OCI-LY3 (cell line): ENCODE measurements at regions not wholly inside any gene's neighbourhood (a gene's known extent, or its start where the extent isn't known, plus 50 kb on each side); places are given as distances from the start of the nearest gene placed in this dataset.
"Not testable (repeated sequence)": the region's sequence is repeated elsewhere in the genome, so short reads cannot be mapped to it uniquely, and the experiment has no call there.

Experiments
- H2AFZ ChIP-seq: fragments of 200-600, 300-600 bp; shearing (Covaris generic); 2 replicates; pipeline ENCODE4 v1.6.0; 2014; ENCODE audit warnings: antibody characterized with exemption, low read depth, low read length
- H3K27ac ChIP-seq: fragments of 200-600, 300-600 bp; sonication (generic); 2 replicates; pipeline ENCODE4 v1.5.1; 2014; ENCODE audit warnings: mild to moderate bottlenecking, low read length, moderate library complexity, mixed read lengths
- H3K27me3 ChIP-seq: fragments of 200-600, 300-600 bp; sonication (generic); 2 replicates; pipeline ENCODE4 v1.6.1; 2014; ENCODE audit warnings: low read depth, low read length, mixed read lengths
- H3K36me3 ChIP-seq: fragments of 200-600, 300-600 bp; sonication (generic); replicated peaks from 2 replicates; pipeline ENCODE3; 2014; ENCODE audit warnings: low read depth, low read length, mixed read lengths
- H3K4me1 ChIP-seq: fragments of 300-600, 200-600 bp; sonication (generic); 2 replicates; pipeline ENCODE4 v1.6.1; 2014; ENCODE audit warnings: low read length, mixed read lengths
- H3K4me2 ChIP-seq: fragments of 200-600, 300-600 bp; sonication (generic); 2 replicates; pipeline ENCODE4 v1.6.1; 2014; ENCODE audit warnings: low read length, mixed read lengths
- H3K4me3 ChIP-seq: fragments of 300-600, 200-600 bp; sonication (generic); 2 replicates; pipeline ENCODE4 v1.5.1; 2014; ENCODE audit warnings: antibody characterized with exemption, mild to moderate bottlenecking, low read length, moderate library complexity
- H3K79me2 ChIP-seq: fragments of 300-600, 200-600 bp; shearing (Covaris generic); 2 replicates; pipeline ENCODE4 v1.6.1; 2014; ENCODE audit warnings: mild to moderate bottlenecking, low read length, mixed read lengths
- H3K9ac ChIP-seq: fragments of 300-600, 200-600 bp; shearing (Covaris generic); 2 replicates; pipeline ENCODE4 v1.6.0; 2014; ENCODE audit warnings: mild to moderate bottlenecking, low read length, moderate library complexity
- H3K9me3 ChIP-seq: fragments of 200-600, 300-600 bp; shearing (Covaris generic); 2 replicates; pipeline ENCODE4 v1.6.1; 2014; ENCODE audit warnings: low read length, mixed read lengths; ENCODE audit not compliant: insufficient read depth
- H4K20me1 ChIP-seq: fragments of 200-600, 300-600 bp; sonication (generic); 2 replicates; pipeline ENCODE4 v1.6.1; 2016; ENCODE audit warnings: low read length, mixed read lengths; ENCODE audit not compliant: insufficient read depth
- CTCF ChIP-seq: fragments of 200-600, 300-600 bp; sonication (generic); IDR thresholded peaks from 2 replicates; pipeline ENCODE4 v1.5.1; 2014; ENCODE audit warnings: antibody characterized with exemption, low read length, low read depth
- EZH2phosphoT487 ChIP-seq: fragments of 200-600 bp; shearing (Covaris generic); IDR thresholded peaks from 2 replicates; pipeline ENCODE4 v1.6.1; 2018; ENCODE audit warnings: antibody characterized with exemption, mixed run types, low read depth

GRCh38 chr5:119751734-119752094 lies 122.4 kb downstream of the FAM170A start:
- no peak overlapping the region for H3K27ac ChIP-seq
- H3K9ac ChIP-seq: no peak overlapping the region
- H3K4me2 ChIP-seq: no peak overlapping the region
- TF ChIP-seq CTCF (no peak), EZH2phosphoT487 (no peak)
- no peak overlapping the region for H2AFZ ChIP-seq
- no peaks in the 10 kb centered on the region for H3K79me2 ChIP-seq
- no peaks in the 10 kb centered on the region for H3K4me1 ChIP-seq
- no peaks in the 10 kb centered on the region for H3K9me3 ChIP-seq
- no peaks in the 10 kb centered on the region for H3K27me3 ChIP-seq
- no peaks in the 10 kb centered on the region for H3K36me3 ChIP-seq
- no peaks in the 10 kb centered on the region for H4K20me1 ChIP-seq
- H3K4me3 ChIP-seq: no peak overlapping the region

GRCh38 chr5:119752921-119753886 lies 123.8 kb downstream of the FAM170A start:
- no peak overlapping the region for H3K9ac ChIP-seq
- H3K36me3 ChIP-seq: no peaks in the 10 kb centered on the region
- no peaks in the 10 kb centered on the region for H3K27me3 ChIP-seq
- no peak overlapping the region for H3K27ac ChIP-seq
- H3K4me3 ChIP-seq: no peak overlapping the region
- no peaks in the 10 kb centered on the region for H4K20me1 ChIP-seq
- no peaks in the 10 kb centered on the region for H3K4me1 ChIP-seq
- TF ChIP-seq EZH2phosphoT487: no peak
- no peak for TF ChIP-seq CTCF
- no peaks in the 10 kb centered on the region for H3K79me2 ChIP-seq
- H3K9me3 ChIP-seq: no peaks in the 10 kb centered on the region
- H3K4me2 ChIP-seq: no peak overlapping the region
- H2AFZ ChIP-seq: no peak overlapping the region

- not testable (repeated sequence) for H3K36me3 ChIP-seq, H2AFZ ChIP-seq, H3K4me3 ChIP-seq, H3K27ac ChIP-seq, H3K79me2 ChIP-seq, H3K27me3 ChIP-seq, H3K4me2 ChIP-seq, H3K9me3 ChIP-seq, H4K20me1 ChIP-seq, H3K9ac ChIP-seq, H3K4me1 ChIP-seq
Observed at GRCh38 chr5:119754825-119755224, 125.5 kb downstream of the FAM170A start.

GRCh38 chr5:119757276-119757675 lies 127.9 kb downstream of the FAM170A start:
- Histone ChIP-seq H3K9me3 (no peaks in the 10 kb centered on the region), H3K36me3 (no peaks in the 10 kb centered on the region), H3K4me1 (no peaks in the 10 kb centered on the region), H3K79me2 (no peaks in the 10 kb centered on the region), H3K4me2 (no peak overlapping the region), H3K9ac (no peak overlapping the region), H3K4me3 (no peak overlapping the region), H2AFZ (no peak overlapping the region), H3K27me3 (no peaks in the 10 kb centered on the region), H3K27ac (no peak overlapping the region), H4K20me1 (no peaks in the 10 kb centered on the region)
- TF ChIP-seq CTCF: no peak
- TF ChIP-seq EZH2phosphoT487: no peak

- H3K79me2 ChIP-seq, H3K4me1 ChIP-seq, H3K36me3 ChIP-seq, H3K4me3 ChIP-seq, H2AFZ ChIP-seq, H3K27ac ChIP-seq, H3K9ac ChIP-seq, H3K4me2 ChIP-seq, H3K27me3 ChIP-seq, H3K9me3 ChIP-seq, H4K20me1 ChIP-seq: not testable (repeated sequence)
Observed at GRCh38 chr5:119769695-119770693, 140.6 kb downstream of the FAM170A start.

- not testable (repeated sequence) for H3K9ac ChIP-seq, H3K4me2 ChIP-seq
Observed at GRCh38 chr5:119780145-119780544, 150.8 kb downstream of the FAM170A start.

More at GRCh38 chr5:119780145-119780544, 150.8 kb downstream of the FAM170A start:
- H2AFZ ChIP-seq, H3K4me1 ChIP-seq, H4K20me1 ChIP-seq, H3K27ac ChIP-seq, H3K9me3 ChIP-seq, H3K79me2 ChIP-seq, H3K27me3 ChIP-seq, H3K36me3 ChIP-seq, H3K4me3 ChIP-seq: not testable (repeated sequence)
